Vagina (tissue), 2 donors: ENCODE measurements at regions not wholly inside any gene's neighbourhood (a gene's known extent, or its start where the extent isn't known, plus 50 kb on each side); places are given as distances from the start of the nearest gene placed in this dataset.

Experiments
- CTCF ChIP-seq, 3 experiments: fragments of 450-650 bp in 2 of 3; fragments of 200-600 bp in 1 of 3; sonication (generic) in 1 of 3; IDR thresholded peaks; one replicate each; pipeline ENCODE4 v1.5.1; 2017 to 2019; ENCODE audit warnings: antibody characterized with exemption in 3 of 3, mild to moderate bottlenecking in 2 of 3, moderate library complexity in 2 of 3
- POLR2A ChIP-seq, 2 donors: fragments of 450-650 bp; IDR thresholded peaks; one replicate each; pipeline ENCODE4 v1.6.1; 2017; ENCODE audit warnings: antibody characterized with exemption in 2 of 2, mild to moderate bottlenecking in 2 of 2, moderate library complexity in 2 of 2
- POLR2AphosphoS5 ChIP-seq, 2 donors: sonication (generic); formaldehyde crosslinking; IDR thresholded peaks; one replicate each; pipeline ENCODE4 v1.9.0; 2017; ENCODE audit warnings: antibody characterized with exemption in 2 of 2, mild to moderate bottlenecking in 2 of 2, low read depth in 1 of 2; ENCODE audit not compliant: insufficient read depth in 1 of 2

- TF ChIP-seq CTCF (IDR thresholded peaks at IDR 0.05) = no peak
- no peak for TF ChIP-seq POLR2AphosphoS5 (IDR thresholded peaks at IDR 0.05; ENCODE audit: insufficient read depth in 1 of 2, low read depth in 1 of 2)
- TF ChIP-seq POLR2A (IDR thresholded peaks at IDR 0.05) = no peak
These were observed 1130.5 kb downstream of the NCAM2 start for GRCh38 chr21:22128671-22129070.
